ENCODE measurements at regions not wholly inside any gene's neighbourhood (a gene's known extent, or its start where the extent isn't known, plus 50 kb on each side); places are given as distances from the start of the nearest gene placed in this dataset.
"Not testable (repeated sequence)": the region's sequence is repeated elsewhere in the genome, so short reads cannot be mapped to it uniquely, and the experiment has no call there.

GRCh38 chr14:86770186-86770585 lies 1222.8 kb downstream of the GALC start:
- DNase-seq (ENCODE audit: low read depth) = no peak
- no peak overlapping the region for H3K4me3 ChIP-seq (ENCODE audit: low read depth, low read length)
- TF ChIP-seq POLR2A (IDR thresholded peaks at IDR 0.05; ENCODE audit: extremely low read depth, insufficient read length) = no peak
- no peak for TF ChIP-seq MYC (IDR thresholded peaks at IDR 0.05; ENCODE audit: low read depth, low read length)
- TF ChIP-seq CTCF (IDR thresholded peaks at IDR 0.05; ENCODE audit: low read depth, low read length) = no peak
- TF ChIP-seq, protein P1, sequence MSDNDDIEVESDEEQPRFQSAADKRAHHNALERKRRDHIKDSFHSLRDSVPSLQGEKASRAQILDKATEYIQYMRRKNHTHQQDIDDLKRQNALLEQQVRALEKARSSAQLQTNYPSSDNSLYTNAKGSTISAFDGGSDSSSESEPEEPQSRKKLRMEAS (IDR thresholded peaks at IDR 0.05; ENCODE audit: low read depth, low read length) = no peak

DNA sequence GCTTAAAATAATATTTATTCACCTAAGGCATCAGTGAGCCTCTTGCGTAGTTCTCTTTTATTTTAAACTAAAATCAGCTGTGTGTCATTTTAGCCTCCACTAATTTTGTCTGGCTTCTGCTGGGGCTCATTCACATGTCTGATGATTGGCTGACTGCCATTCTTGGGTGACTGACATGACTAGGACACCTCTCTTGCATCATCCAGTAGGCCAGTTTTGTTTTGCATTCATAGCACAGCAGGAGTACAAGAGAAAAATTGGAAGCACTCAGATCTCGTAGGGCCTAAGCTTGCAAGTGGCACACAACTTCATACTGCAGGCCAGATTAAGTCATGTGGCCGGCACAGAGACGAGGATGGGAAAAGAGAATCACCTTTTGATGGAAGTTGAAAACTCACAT lies 1226.5 kb downstream of the GALC start:
- no peak for TF ChIP-seq CTCF (IDR thresholded peaks at IDR 0.05; ENCODE audit: low read depth, low read length)
- TF ChIP-seq, protein P1 (IDR thresholded peaks at IDR 0.05; ENCODE audit: low read depth, low read length) = no peak
- no peak for TF ChIP-seq POLR2A (IDR thresholded peaks at IDR 0.05; ENCODE audit: extremely low read depth, insufficient read length)
- TF ChIP-seq MYC (IDR thresholded peaks at IDR 0.05; ENCODE audit: low read depth, low read length) = no peak
- H3K4me3 ChIP-seq (ENCODE audit: low read depth, low read length) = no peak overlapping the region
- DNase-seq (ENCODE audit: low read depth) = no peak

DNA sequence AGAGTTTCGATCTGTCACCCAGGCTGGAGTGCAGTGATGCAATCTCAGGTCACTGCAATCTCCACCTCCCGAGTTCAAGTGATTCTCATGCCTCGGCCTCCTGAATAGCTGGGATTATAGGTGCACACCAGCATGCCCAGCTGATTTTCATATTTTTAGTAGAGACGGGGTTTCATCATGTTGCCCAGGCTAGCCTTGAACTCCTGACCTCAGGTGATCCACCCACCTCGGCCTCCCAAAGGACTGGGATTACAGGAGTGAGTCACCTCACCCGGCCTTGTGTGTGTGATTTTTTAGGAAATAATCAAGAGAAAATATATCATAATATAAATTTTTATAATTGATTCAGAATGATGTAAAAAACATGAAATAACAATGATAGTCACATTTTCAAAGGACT lies 1231.4 kb downstream of the GALC start:
- no peak overlapping the region for H3K4me3 ChIP-seq (ENCODE audit: low read depth, low read length)
- TF ChIP-seq, protein P1 (IDR thresholded peaks at IDR 0.05; ENCODE audit: low read depth, low read length) = no peak
- no peak for TF ChIP-seq POLR2A (IDR thresholded peaks at IDR 0.05; ENCODE audit: extremely low read depth, insufficient read length)
- TF ChIP-seq MYC (IDR thresholded peaks at IDR 0.05; ENCODE audit: low read depth, low read length) = no peak
- no peak for TF ChIP-seq CTCF (IDR thresholded peaks at IDR 0.05; ENCODE audit: low read depth, low read length)
- DNase-seq (ENCODE audit: low read depth) = no peak

GRCh38 chr14:86756521-86757190 lies 1226.7 kb downstream of the FLRT2 start:
- TF ChIP-seq POLR2A (IDR thresholded peaks at IDR 0.05; ENCODE audit: extremely low read depth, insufficient read length) (no peak), MYC (IDR thresholded peaks at IDR 0.05; ENCODE audit: low read depth, low read length) (no peak), CTCF (IDR thresholded peaks at IDR 0.05; ENCODE audit: low read depth, low read length) (no peak)
- TF ChIP-seq, protein P1 (IDR thresholded peaks at IDR 0.05; ENCODE audit: low read depth, low read length) = no peak
- no peak for DNase-seq (ENCODE audit: low read depth)
- H3K4me3 ChIP-seq (ENCODE audit: low read depth, low read length) = no peak overlapping the region

GRCh38 chr14:86750488-86750887 lies 1220.5 kb downstream of the FLRT2 start:
- not testable (repeated sequence) for DNase-seq (ENCODE audit: low read depth); H3K4me3 ChIP-seq (ENCODE audit: low read depth, low read length)

- no peak for TF ChIP-seq CTCF (IDR thresholded peaks at IDR 0.05; ENCODE audit: low read depth, low read length)
- TF ChIP-seq POLR2A (IDR thresholded peaks at IDR 0.05; ENCODE audit: extremely low read depth, insufficient read length) = no peak
- no peak for TF ChIP-seq MYC (IDR thresholded peaks at IDR 0.05; ENCODE audit: low read depth, low read length)
- TF ChIP-seq, protein P1 (IDR thresholded peaks at IDR 0.05; ENCODE audit: low read depth, low read length) = no peak
Observed at GRCh38 chr14:86739761-86740160, 1209.8 kb downstream of the FLRT2 start.

GRCh38 chr14:86731427-86731826 lies 1201.5 kb downstream of the FLRT2 start:
- not testable (repeated sequence) for DNase-seq (ENCODE audit: low read depth); H3K4me3 ChIP-seq (ENCODE audit: low read depth, low read length)

More at GRCh38 chr14:86739761-86740160, 1209.8 kb downstream of the FLRT2 start:
- no peak for DNase-seq (ENCODE audit: low read depth)
- no peak overlapping the region for H3K4me3 ChIP-seq (ENCODE audit: low read depth, low read length)

Measured in NB4 (cell line).